Upper lobe of right lung (tissue), 1 donor: ENCODE measurements at regions not wholly inside any gene's neighbourhood (a gene's known extent, or its start where the extent isn't known, plus 50 kb on each side); places are given as distances from the start of the nearest gene placed in this dataset.

Source experiments
- ATAC-seq: fragments of 200-7000 bp; cut with Tn5 transposase; one replicate; pipeline ENCODE4 v1.9.1; 2020; ENCODE audit warnings: mild to moderate bottlenecking, moderate library complexity
- DNase-seq: peaks from one replicate; pipeline ENCODE4 v3.0.0-alpha.2; 2020
- H3K27ac ChIP-seq: fragments of 200-600 bp; one replicate; pipeline ENCODE4 v1.8.0; 2022
- H3K27me3 ChIP-seq: fragments of 200-600 bp; one replicate; pipeline ENCODE4 v1.8.0; 2022; ENCODE audit warnings: mild to moderate bottlenecking
- H3K36me3 ChIP-seq: fragments of 200-600 bp; one replicate; pipeline ENCODE4 v1.8.0; 2022
- H3K4me1 ChIP-seq: fragments of 200-600 bp; one replicate; pipeline ENCODE4 v1.8.0; 2022
- H3K4me3 ChIP-seq: fragments of 200-600 bp; one replicate; pipeline ENCODE4 v1.8.0; 2022; ENCODE audit warnings: mild to moderate bottlenecking
- H3K9me3 ChIP-seq: fragments of 200-600 bp; one replicate; pipeline ENCODE4 v1.8.0; 2022
- intact Hi-C: fragments of 100-400 bp; cut with DNase I; formaldehyde crosslinking; loops from one replicate; pipeline ENCODE4 v1.11.0; 2022
- TF ChIP-seq, protein P1 (sequence below): fragments of 200-600 bp; IDR thresholded peaks from one replicate; pipeline ENCODE4 v1.8.0; 2022; ENCODE audit warnings: antibody characterized with exemption
- donor health status: DM: no; HTN: yes; CAD: no; lungs with severe emphysema.

GRCh38 chr2:225124311-225125017, 82.2 kb upstream of the DOCK10 start:
- TF ChIP-seq, protein P1, sequence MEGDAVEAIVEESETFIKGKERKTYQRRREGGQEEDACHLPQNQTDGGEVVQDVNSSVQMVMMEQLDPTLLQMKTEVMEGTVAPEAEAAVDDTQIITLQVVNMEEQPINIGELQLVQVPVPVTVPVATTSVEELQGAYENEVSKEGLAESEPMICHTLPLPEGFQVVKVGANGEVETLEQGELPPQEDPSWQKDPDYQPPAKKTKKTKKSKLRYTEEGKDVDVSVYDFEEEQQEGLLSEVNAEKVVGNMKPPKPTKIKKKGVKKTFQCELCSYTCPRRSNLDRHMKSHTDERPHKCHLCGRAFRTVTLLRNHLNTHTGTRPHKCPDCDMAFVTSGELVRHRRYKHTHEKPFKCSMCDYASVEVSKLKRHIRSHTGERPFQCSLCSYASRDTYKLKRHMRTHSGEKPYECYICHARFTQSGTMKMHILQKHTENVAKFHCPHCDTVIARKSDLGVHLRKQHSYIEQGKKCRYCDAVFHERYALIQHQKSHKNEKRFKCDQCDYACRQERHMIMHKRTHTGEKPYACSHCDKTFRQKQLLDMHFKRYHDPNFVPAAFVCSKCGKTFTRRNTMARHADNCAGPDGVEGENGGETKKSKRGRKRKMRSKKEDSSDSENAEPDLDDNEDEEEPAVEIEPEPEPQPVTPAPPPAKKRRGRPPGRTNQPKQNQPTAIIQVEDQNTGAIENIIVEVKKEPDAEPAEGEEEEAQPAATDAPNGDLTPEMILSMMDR: no peak
- Histone ChIP-seq H3K9me3 (no peaks in the 10 kb centered on the region), H3K27ac (no peak overlapping the region), H3K4me1 (no peaks in the 10 kb centered on the region), H3K36me3 (no peaks in the 10 kb centered on the region), H3K4me3 (no peak overlapping the region), H3K27me3 (no peaks in the 10 kb centered on the region)
- DNase-seq (no peak), ATAC-seq (no peak)
- intact Hi-C loops: no loop called here

DNA sequence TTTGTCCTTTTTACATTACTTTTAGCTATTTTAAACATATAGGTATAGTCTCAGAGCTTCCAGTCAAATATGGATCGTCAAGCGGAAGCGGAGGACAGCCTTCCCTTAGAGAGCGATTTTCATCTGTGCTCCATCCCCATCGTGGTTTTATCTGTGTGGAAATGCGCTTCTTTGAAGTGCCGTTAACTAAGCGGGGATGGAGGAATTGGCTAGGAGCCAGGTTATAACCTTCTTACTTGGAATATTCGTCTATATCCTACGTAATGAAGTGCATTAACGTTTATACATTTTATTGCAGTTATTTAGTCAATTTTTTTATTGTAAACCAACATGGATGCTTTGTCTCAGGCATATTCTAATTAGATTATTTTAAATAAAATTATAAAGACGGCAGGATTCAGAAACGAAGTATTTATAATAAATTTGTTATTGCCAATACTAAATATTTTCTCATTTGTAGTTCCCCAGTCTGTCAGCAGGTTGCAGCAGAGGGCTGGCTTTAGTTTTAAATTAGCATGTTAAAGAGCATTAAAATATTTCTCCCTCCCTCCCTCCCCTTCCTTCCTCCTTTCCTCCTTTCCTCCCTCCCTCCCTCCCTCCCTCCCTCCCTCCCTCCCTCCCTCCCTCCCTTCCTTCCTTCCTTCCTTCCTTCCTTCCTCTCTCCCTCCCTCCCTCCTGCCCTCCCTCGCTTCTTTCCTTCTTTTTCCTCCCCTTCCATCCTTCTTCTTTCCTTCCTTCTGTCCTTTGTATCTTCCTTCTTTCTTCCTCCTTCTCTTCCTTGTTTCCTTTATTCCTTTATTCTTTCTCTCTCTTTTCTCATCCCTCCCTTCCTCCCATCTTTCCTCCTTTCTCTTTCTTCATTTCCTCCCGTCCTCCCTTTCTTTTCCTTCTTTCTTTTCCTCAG, 80.6 kb upstream of the DOCK10 start:
- peak; percentile 34 for ATAC-seq
- intact Hi-C loops: no loop called here
- Histone ChIP-seq H3K27me3 (no peaks in the 10 kb centered on the region), H3K36me3 (no peaks in the 10 kb centered on the region), H3K4me1 (no peaks in the 10 kb centered on the region), H3K4me3 (no peak overlapping the region), H3K27ac (no peak overlapping the region), H3K9me3 (no peaks in the 10 kb centered on the region)
- TF ChIP-seq, protein P1: peak; percentile 53
- DNase-seq: no peak

DNA sequence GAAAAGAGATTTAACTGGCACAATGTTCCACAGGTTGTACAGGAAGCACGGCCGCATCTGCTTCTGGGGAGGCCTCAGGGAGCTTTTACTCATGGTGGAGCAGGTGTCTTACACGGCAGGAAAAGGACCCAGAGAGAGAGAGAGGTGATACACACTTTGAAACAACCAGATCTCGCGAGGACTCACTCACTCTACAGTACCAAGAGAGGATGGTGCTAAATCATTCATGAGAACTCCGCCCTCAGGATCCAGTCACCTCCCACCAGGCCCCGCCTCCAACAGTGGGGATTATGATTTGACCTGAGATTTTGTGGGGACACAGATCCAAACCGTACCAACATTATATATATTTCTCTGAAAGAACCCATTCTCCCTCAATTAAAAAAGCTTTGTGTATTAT, 79.7 kb upstream of the DOCK10 start:
- H3K36me3 ChIP-seq: no peaks in the 10 kb centered on the region
- H3K27me3 ChIP-seq: no peaks in the 10 kb centered on the region
- DNase-seq (no peak), ATAC-seq (no peak)
- TF ChIP-seq, protein P1: no peak
- no peak overlapping the region for H3K4me3 ChIP-seq
- H3K27ac ChIP-seq: no peak overlapping the region
- intact Hi-C loops: no loop called here
- H3K4me1 ChIP-seq: peaks cover 4% of the 10 kb centered on the region
- H3K9me3 ChIP-seq: no peaks in the 10 kb centered on the region

GRCh38 chr2:225120186-225120585, 77.9 kb upstream of the DOCK10 start:
- TF ChIP-seq, protein P1: no peak
- H3K4me1 ChIP-seq: peaks cover 4% of the 10 kb centered on the region
- H3K4me3 ChIP-seq: no peak overlapping the region
- intact Hi-C loops: no loop called here
- no peaks in the 10 kb centered on the region for H3K27me3 ChIP-seq
- H3K27ac ChIP-seq: no peak overlapping the region
- no peak for ATAC-seq
- no peak for DNase-seq
- H3K9me3 ChIP-seq: no peaks in the 10 kb centered on the region
- H3K36me3 ChIP-seq: no peaks in the 10 kb centered on the region

GRCh38 chr2:225117051-225117716, 74.9 kb upstream of the DOCK10 start:
- Histone ChIP-seq H3K9me3 (no peaks in the 10 kb centered on the region), H3K4me3 (no peak overlapping the region), H3K4me1 (peaks cover 4% of the 10 kb centered on the region), H3K36me3 (no peaks in the 10 kb centered on the region), H3K27ac (no peak overlapping the region), H3K27me3 (no peaks in the 10 kb centered on the region)
- no peak for DNase-seq
- intact Hi-C loops: no loop called here
- ATAC-seq: peak; percentile 46
- TF ChIP-seq, protein P1: no peak
